Esophagus mucosa (tissue), 1 donor: ENCODE measurements at regions not wholly inside any gene's neighbourhood (a gene's known extent, or its start where the extent isn't known, plus 50 kb on each side); places are given as distances from the start of the nearest gene placed in this dataset.

Experiments
- ATAC-seq: fragments of 200-7000 bp; cut with Tn5 transposase; one replicate; pipeline ENCODE4 v1.9.1; 2020
- donor health status: DM: yes; HTN: yes; CAD: no.

DNA sequence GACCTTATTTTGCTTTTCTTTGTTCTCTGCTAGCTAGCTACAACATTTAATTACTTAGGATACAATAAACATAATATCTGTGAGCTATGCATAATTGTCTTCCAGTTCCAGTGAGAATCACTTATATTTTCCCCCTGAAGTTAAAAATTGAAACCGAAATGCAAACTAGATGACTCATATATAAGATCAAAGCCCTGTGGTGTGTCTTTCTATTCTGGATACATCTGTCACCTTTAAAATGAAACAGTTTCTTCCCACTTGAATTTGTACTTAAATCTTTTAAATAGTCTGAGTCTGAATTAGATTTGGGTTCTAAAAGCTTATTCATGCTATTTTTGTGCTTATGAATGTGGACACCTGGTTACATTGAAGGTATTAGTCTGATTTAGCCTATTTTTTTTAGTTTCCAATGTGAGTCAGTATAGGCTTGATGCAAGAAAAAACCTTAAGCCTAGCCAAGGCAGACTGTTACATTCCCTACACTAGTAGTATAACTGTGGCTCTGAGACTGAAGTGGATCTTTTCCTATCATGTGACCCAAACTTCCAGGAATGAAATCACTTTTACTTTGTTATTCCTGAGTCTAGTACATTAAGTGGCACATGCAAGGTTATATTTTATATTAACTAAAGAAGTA lies 703.5 kb upstream of the RGMB start:
- no peak for ATAC-seq

DNA sequence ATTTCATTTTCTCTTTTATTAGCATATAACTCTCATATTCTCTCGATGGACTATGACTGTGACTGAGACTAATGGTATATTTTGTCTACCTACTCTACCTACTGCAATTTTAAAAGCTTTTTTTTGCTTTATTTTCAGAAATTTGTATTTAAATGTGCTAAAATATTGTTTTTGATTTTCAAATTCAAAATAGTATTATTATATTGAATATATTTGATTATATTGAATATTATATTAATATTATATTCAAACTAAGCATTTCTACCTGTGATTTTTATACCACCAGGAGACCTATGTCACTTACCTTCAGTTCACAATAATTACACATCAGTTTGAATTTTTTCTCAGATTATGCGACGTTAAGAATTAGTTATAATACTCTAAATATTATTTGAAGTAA lies 700.5 kb upstream of the RGMB start:
- no peak for ATAC-seq

DNA sequence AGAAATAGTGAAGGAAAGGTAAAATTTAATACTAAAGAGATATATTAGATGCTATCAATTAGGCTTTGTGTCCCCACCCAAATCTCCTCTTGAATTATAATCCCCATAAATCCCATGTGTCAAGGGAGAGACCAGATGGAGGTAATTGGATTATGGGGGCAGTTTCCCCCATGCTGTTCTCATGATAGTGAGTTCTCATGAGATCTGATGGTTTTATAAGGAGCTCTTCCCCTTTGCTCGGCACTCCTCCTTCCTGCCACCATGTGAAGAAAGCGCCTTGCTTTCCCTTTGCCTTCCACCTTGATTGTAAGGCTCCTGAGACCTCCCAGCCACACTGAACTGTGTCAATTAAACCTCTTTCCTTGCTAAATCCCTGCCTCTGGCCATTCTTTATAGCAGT lies 697.0 kb upstream of the RGMB start:
- ATAC-seq: no peak

DNA sequence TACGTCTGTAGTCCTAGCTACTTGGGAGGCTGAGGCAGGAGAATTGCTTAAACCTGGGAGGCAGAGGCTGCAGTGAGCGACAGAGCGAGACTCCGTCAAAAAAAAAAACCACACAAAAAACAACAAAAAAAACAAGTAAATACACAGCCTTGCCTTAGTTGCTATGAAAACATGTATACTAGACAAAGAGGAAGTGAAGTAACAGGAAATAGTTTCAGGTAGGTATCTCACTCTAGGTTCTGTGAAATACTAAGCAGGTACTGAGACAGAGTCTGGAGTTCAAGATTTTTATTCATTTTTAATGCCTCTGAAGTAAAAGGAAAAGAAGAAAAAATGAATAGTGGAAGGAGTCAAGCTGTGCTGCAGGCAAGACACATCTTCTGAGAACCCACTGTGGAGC lies 687.9 kb upstream of the RGMB start:
- ATAC-seq: no peak

DNA sequence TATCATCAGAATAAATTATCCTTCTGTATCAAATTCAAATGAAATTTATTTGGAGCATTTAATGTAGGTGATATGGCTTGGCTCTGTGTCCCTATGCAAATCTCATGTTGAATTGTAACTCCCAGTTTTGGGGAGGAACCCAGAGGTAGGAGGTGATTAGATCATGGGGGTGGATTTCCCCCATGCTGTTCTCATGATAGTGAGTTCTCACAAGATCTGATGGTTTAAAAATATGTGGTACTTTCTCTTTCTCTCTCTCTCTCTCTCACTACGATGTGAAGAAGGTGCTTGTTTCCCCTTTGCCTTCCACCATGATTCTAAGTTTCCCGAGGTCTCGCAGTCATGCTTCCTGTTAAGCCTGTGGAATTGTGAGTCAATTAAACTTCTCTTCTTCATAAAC lies 678.4 kb upstream of the RGMB start:
- no peak for ATAC-seq

DNA sequence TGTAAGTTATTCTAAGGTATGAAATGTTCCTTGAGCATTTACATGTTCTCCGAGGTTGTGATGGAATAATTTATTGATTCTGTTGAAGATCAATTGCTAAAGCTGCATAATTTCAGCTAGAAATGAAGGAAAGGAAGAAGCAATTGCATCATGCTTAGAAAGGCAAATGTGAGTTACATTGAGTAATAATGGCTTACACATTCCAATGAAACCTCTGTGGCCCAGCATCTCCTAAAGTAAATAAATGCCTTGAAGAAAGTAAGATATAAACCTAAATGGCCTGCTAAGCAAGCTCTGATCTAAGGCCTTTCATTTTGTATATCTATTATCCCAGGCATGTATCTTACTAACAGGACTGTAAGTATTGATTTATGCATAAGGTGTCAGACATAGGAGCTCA lies 677.3 kb upstream of the RGMB start:
- no peak for ATAC-seq

DNA sequence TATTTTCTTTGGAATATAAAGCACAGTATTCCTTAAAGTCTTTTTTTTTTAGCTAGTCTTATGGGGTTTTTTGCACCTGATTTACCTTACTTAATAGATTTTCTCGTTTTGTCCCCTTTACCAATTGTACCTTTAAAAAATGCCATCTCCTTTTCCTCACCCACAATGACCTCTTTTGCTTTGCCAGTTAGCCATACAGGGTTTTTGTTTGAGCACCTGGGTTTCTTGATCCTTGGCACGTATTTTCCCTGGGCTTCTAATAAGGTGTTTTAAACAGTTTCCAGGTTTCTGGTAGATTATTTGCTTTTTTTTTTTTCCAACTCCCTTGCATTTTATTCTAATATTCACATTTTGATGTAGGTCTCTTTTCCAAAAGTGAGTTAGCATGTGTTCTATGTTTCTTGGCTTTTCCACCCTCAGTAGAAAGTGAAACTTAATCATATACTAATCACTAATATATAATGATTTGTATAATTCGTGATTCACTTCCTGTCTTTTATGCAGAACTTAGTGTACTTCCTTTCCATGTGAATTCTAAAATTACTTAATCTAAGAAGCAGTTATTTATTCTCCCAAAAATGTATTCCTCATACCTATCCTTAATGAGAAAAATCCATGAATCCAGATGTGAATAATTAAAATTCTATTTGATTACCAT lies 673.9 kb upstream of the RGMB start:
- no peak for ATAC-seq

DNA sequence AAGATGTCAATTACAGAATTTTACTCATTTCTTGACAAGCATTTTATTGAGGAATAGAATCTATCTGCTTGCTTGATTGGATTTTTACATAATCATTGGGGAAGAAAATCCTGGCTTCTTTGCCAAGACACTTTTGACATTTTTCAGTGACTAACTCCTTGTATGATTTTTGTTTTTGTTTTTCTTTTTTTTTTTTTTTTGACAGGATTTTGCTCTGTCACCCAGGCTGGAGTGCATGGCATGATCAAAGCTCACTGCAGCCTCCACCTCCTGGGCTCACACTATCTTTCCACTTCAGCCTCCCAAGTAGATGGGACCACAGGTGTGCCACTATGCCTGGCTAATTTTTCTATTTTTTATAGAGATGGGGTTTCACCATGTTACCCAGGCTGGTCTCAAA lies 672.3 kb upstream of the RGMB start:
- no peak for ATAC-seq

DNA sequence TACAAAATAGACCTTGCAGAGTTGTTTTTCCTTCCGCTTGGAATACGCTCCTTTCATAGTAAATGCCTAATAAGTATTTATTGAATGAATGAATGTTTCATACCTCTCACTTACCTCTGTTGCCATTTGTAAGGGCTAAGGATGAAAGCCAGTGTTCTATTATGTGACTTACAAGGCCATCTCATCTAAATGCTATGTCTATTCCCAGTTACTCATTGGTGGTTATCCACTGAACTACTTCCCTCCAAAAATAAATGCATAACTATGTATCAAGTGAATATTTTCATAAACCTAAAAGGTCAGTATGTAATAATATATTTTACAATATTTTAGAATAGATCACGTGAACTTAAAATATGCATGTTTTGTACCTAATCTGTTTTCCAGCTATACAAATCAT lies 670.5 kb upstream of the RGMB start:
- ATAC-seq: no peak

DNA sequence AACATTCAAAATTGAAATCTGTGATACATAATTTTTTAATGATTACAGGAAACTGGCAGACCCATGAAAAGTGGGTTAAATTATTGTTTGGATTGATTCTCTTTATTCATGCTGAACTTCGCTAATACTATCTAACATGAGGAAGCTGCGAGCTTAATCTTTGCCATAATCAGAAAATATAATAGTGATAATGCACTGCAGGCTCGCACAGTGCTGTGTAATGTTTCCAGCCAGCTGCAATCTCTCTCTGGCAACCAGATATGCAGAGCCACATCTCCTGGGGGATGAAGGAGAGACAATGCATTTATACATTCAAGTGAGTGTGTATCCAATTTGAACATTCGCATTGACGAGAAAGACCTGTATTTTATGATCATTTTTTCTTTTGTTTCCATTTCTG lies 669.7 kb upstream of the RGMB start:
- no peak for ATAC-seq

DNA sequence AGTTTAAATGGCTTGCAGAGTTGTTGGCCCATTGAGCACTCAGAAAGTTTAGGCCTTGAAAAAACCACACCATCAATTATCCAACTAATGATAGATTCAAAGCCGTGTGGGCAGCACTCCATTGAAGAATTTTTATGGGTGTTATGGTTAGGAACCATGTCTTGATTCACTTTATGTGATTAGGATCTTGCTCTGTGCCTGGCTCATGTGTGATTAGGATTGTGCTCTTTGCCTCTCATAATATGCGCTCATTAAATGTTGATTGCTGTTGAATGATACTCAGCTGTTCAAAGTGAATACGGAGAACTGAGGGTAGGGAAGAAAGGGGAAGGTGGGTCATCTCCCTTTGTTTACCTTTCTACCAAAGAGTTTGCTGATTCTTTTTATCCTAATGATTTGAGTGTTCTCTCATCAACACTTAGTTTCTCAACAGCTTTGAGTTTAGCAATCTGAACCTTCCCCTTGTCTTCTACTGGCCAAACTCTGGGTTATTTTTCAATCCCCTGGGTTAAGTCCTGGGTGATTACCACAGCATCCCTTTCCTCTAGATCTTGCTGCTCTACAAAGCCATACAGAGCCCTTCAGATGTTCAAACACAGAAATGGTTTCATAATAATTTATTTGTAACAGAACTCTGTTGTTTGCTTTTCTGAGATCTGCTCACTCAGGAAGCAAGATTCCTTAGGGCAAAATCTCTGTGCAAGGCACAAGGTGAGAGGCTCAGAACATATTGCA lies 668.8 kb upstream of the RGMB start:
- no peak for ATAC-seq

DNA sequence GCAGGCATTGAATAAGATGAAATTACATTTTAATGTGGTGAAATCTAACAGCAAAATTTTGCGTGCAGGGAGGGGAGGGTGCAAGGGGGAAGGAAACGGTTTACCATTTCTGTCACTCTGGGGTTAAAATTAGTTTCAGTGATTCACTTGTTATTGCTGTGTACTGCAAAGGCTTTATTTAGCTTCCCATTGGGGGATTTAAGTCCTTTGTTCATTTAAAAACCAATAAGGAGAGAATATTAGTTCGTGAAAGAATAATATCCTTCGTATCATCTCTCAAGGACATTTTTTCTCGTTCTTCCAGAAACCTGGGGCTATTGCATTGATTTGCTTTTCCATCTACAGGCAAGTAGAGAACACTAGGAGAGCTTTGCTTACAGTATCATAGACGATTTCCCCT lies 667.8 kb upstream of the RGMB start:
- ATAC-seq: no peak

DNA sequence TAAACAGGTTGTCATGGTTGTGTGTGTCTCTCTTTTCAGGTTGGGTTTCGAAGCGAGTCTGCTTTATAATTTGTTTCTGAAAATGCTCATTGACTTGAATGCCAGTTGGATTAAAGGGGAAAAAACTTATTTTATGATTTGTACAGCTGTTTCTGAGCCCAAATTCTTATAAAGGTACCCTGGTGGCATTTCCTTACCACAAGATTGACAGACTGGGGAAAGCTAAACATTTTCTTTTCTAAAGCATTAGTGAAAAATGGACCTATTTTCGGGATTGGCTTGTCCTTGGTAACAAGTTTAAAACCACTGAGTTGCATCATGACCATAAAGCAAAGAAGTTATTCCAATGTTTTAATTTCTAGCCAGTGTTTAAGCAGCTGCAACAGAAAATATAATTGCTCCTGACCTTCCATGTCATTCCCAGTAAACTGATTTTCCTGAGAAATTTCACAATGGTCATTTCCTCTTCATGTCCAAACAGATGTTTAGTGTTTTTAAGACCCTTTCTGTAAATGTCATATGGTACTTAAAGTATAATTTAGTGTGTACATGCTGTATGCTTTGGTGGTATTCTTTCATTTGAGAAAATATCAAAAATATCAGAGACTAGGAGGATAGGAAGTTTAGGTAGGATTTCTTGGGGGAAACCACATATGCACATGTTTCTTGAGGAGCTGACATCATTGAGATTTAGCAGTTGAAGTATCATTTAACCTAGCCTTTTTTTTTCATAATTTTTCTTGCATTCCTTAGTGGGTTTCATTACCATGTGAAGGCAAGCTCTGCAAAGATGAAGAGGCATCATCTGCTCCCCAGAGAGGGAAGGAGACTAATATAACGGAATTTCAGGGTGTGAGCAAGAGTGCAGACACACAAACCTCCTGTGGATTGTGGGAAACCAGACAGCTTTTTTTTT lies 667.1 kb upstream of the RGMB start:
- ATAC-seq: no peak

DNA sequence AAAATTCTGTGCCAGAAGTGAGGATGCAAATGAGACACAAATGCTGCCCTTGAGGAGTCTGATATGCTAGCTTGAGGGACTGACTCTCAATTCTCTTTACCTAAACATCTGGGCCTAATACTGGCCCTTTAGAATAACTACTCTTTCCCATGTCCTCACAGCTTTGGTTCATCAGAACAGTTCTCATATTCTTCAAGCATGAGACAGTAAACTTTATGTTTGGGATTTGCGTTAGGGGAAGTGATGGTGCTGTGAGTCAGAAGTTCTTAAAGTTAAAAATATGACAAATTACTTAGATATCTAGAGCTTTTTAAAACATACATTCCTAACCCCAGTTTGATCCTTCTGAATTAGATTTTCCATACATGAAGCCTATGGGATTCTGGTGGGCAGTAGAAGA lies 665.0 kb upstream of the RGMB start:
- ATAC-seq: no peak

DNA sequence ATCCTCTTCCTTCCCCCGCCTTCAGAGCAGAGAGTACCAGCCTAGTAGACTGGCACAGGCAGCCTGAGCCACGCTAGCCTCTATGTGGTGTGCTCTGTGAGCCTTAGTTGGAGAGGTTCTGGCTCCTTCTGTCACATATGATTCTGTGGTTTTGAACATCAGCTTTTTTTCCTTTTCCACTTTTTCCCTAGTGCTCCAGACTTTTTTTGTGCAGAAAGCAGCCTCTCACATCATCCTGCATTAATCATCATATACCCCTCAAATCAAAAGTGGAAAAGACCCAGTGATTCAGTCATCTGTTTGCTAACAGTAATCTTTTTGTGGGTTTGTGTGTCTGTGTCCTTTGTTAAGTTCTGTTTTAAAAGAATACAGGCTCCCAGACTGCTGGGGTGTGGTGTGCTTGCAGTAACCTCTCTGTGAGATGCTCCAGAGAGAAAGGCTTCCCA lies 663.9 kb upstream of the RGMB start:
- ATAC-seq: no peak

DNA sequence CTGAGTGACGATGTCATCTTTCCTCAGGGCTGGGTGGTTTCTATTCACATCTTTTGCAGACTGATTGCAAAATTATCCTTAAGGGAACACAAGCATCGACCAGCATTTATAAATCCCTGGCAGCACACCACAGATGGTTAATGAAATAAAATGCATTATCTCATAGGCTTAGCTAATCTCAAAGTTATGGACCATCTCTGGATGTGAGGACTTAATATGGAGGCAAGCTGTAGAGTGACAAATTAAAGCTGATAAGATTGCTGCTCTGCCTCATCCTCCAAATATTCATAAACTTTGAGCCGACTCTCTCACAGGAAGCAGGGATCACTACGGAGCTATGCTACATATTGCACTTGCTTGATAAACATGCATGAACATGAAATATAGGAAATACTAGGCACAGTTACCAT lies 663.2 kb upstream of the RGMB start:
- no peak for ATAC-seq

DNA sequence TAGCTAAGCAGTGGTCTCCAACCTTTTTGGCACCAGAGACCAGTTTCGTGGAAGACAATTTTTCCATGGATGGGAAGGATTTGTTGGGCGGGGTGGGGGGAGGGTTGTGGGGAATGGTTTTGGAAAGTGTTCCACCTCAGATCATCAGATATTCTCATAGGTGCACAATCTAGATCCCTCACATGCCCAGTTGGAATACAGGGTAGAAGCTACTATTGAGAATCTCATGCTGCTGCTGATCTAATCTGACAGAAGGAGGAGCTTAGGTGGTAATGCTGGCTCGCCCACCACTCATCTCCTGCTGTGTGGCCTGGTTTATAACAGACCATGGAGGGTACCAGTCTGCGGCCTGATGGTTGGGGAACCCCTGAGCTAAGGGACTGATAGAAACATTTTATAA lies 662.7 kb upstream of the RGMB start:
- ATAC-seq: no peak

DNA sequence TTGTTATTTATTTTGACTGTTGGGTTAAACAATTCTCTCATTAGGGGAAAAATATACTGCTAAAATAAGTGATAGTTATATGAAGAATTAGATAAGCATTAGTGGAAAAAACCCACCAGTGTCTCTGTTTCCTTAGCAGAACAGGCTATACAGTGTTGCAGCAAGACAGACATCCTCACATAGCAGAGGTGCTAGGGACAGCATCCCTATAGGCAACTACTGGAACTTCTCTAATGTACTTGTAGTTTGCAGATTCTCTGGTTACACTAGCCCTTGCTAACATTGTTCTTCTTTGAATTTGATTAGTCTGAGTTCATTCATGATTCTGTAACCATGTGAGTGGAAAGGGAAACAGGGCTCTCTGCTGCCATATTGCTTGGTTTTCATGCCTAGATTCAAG lies 661.8 kb upstream of the RGMB start:
- no peak for ATAC-seq

DNA sequence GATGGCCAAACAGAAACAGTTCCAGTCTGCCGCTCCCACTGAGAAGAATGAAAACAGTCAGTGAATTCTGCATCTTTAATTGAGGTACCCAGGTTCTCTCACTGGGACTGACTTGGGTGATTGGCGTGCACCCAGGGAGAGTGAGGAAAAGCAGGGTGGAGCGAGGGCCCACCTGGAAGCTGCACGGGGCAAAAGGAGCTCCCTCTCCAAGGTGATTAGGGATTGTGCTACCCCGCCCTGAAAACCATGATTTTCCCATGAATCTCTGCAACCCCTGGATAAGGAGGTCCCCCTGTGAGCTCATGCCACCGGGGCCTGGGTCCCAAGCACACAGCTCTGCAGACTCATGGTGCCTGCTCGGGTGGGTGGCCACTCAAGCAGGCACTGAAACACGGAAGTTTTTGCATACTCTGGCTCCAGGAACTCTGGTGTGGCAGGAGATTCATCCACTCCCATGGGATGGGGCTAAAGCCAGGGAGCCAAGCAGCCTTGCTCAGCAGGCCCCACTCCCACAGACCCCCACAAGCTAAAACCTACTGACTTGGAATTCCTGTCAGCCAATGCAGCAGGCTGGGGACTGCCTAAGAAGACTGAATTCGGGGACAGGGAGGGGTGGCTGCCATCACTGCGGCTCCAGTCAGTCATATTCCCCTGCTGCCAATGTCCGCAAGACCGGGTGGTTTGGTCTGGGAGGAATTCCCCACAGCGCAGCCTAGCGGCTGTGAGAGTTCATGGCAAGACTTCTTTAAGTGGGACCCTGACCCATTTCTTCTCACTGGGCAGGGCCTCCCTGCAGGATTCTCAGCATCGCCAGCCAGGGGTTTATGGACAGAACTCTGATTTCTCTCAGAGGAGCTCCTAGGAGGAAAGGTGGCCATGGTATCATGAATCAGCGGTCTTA lies 652.2 kb upstream of the RGMB start:
- no peak for ATAC-seq

DNA sequence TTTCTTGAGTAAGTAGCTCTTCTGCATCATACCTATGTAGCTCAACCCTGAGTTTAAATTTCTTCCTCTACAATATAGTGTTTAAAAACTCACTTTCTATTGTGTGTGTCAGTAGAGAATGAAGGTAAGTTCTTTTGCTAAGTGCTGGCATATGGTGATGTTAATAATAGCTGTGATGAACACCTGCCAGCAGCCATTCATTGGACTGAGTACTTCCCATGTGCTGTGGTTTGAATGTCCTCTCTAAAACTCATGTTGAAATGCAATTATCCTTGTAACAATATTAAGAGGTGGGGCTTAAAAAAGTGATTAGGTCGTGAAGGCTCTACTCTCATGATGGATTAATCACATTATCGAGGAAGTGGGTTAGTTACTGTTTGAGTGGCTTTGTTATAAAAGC lies 645.2 kb upstream of the RGMB start:
- no peak for ATAC-seq

DNA sequence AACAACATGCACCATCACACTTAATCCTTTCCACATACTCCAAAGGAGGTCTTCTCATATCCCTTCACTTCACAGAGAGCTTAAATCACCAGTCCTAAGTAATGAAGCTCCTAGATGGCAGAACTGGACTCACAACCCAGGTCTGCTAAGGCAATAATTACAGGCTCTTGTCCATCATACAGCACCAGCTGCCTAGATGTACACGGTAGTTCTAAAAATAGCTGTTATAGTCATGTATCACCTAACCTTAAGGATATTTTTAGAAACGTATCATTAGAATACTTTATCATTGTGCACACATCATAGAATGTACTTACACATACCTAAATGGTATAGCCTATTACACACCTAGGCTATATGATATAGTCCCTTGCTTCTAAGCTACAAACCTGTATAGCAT lies 644.6 kb upstream of the RGMB start:
- no peak for ATAC-seq
